ENCODE measurements at regions not wholly inside any gene's neighbourhood (a gene's known extent, or its start where the extent isn't known, plus 50 kb on each side); places are given as distances from the start of the nearest gene placed in this dataset.

- no peaks in the 10 kb centered on the region for H3K27me3 ChIP-seq (replicated peaks in 1 of 2; ENCODE audit: control insufficient read depth in 2 of 2, insufficient read depth in 2 of 2, low read length in 1 of 2)
- in situ Hi-C loops (cut with MboI) (no loop called here), intact Hi-C loops (cut with micrococcal nuclease; ENCODE audit: unreplicated experiment) (no loop called here)
- no peaks in the 10 kb centered on the region for H3K79me2 ChIP-seq (ENCODE audit: control insufficient read depth, insufficient read depth, low read length)
- ChIA-PET POLR2A (no interaction called here), RAD21 (ENCODE audit: unreplicated experiment) (no interaction called here), CTCF (no interaction called here), SMC1A (ENCODE audit: uncharacterized antibody, unreplicated experiment) (no interaction called here)
- no peak overlapping the region for H3K9ac ChIP-seq (ENCODE audit: control insufficient read depth, insufficient read depth, low read length)
- BruUV-seq (replicated peaks): no TSS peak
- H3K4me1 ChIP-seq (ENCODE audit: control insufficient read depth, insufficient read depth, low read length): no peaks in the 10 kb centered on the region
- no peaks in the 10 kb centered on the region for H4K20me1 ChIP-seq (ENCODE audit: control insufficient read depth, insufficient read depth)
- H3K4me2 ChIP-seq (ENCODE audit: control insufficient read depth, insufficient read depth): no peak overlapping the region
- no peak for ATAC-seq
- no peak overlapping the region for H3K27ac ChIP-seq (ENCODE audit: control insufficient read depth, insufficient read depth)
- TF ChIP-seq CHD2 (IDR thresholded peaks at IDR 0.05; ENCODE audit: borderline replicate concordance, low read depth, low read length) (no peak), SPI1 (IDR thresholded peaks at IDR 0.05; ENCODE audit: borderline replicate concordance, insufficient read depth, low read depth, low read length) (no peak), MTA3 (IDR thresholded peaks at IDR 0.05; ENCODE audit: borderline replicate concordance, low read length) (no peak), EP300 (IDR thresholded peaks at IDR 0.05; ENCODE audit: borderline replicate concordance in 1 of 2, control insufficient read depth in 1 of 2, low read depth in 2 of 2, low read length in 2 of 2) (no peak), CBFB (IDR thresholded peaks at IDR 0.05; ENCODE audit: low read depth) (no peak)
- 56% methylated on average over 6 of the region's 6 CpGs for WGBS (ENCODE audit: insufficient coverage, insufficient replicate concordance, low lambda C conversion rate, missing lambda C conversion rate)
- H3K36me3 ChIP-seq (ENCODE audit: control insufficient read depth in 2 of 2, insufficient read depth in 2 of 2, low read length in 1 of 2): no peaks in the 10 kb centered on the region
- no peaks in the 10 kb centered on the region; the same call in 2 of the 3 replicates for H3K9me3 ChIP-seq (replicated peaks; ENCODE audit: control insufficient read depth, insufficient read depth, low read length)
- H3K4me3 ChIP-seq: no peak overlapping the region
- no peak for FAIRE-seq
- no peak overlapping the region for H2AFZ ChIP-seq (ENCODE audit: control insufficient read depth, low read depth, low read length)
- no peak for DNase-seq (ENCODE audit: low read depth, low spot score)
These were observed 605.0 kb downstream of the MTRR start for GRCh38 chr5:8473827-8474568.

GRCh38 chr5:8474569-8474930 lies 605.6 kb downstream of the MTRR start:
- Histone ChIP-seq H3K9me3 (replicated peaks; ENCODE audit: control insufficient read depth, insufficient read depth, low read length) (no peaks in the 10 kb centered on the region; the same call in 2 of the 3 replicates), H3K27me3 (replicated peaks in 1 of 2; ENCODE audit: control insufficient read depth in 2 of 2, insufficient read depth in 2 of 2, low read length in 1 of 2) (no peaks in the 10 kb centered on the region), H3K27ac (ENCODE audit: control insufficient read depth, insufficient read depth) (no peak overlapping the region), H3K4me1 (ENCODE audit: control insufficient read depth, insufficient read depth, low read length) (no peaks in the 10 kb centered on the region), H3K4me3 (no peak overlapping the region), H3K79me2 (ENCODE audit: control insufficient read depth, insufficient read depth, low read length) (no peaks in the 10 kb centered on the region), H3K9ac (ENCODE audit: control insufficient read depth, insufficient read depth, low read length) (no peak overlapping the region), H2AFZ (ENCODE audit: control insufficient read depth, low read depth, low read length) (no peak overlapping the region), H3K36me3 (ENCODE audit: control insufficient read depth in 2 of 2, insufficient read depth in 2 of 2, low read length in 1 of 2) (no peaks in the 10 kb centered on the region), H3K4me2 (ENCODE audit: control insufficient read depth, insufficient read depth) (no peak overlapping the region), H4K20me1 (ENCODE audit: control insufficient read depth, insufficient read depth) (no peaks in the 10 kb centered on the region)
- 84% methylated on average over 1 of the region's 1 CpG for WGBS (ENCODE audit: insufficient coverage, insufficient replicate concordance, low lambda C conversion rate, missing lambda C conversion rate)
- intact Hi-C loops (cut with micrococcal nuclease; ENCODE audit: unreplicated experiment) (no loop called here), in situ Hi-C loops (cut with MboI) (no loop called here)
- ChIA-PET POLR2A (no interaction called here), SMC1A (ENCODE audit: uncharacterized antibody, unreplicated experiment) (no interaction called here), CTCF (no interaction called here), RAD21 (ENCODE audit: unreplicated experiment) (no interaction called here)
- FAIRE-seq (no peak), ATAC-seq (no peak), DNase-seq (ENCODE audit: low read depth, low spot score) (no peak)
- BruUV-seq (replicated peaks): no TSS peak
- no peak for TF ChIP-seq JUND (IDR thresholded peaks at IDR 0.05; ENCODE audit: low read depth, low read length)
- TF ChIP-seq RAD21 (IDR thresholded peaks at IDR 0.05; ENCODE audit: insufficient read depth, low read depth, low read length): no peak
- TF ChIP-seq ZNF217 (IDR thresholded peaks at IDR 0.05): no peak
- no peak for TF ChIP-seq CTCF (IDR thresholded peaks at IDR 0.05 in 2 of 3, conservative IDR thresholded peaks at IDR 0.05 in 1 of 3; ENCODE audit: control insufficient read depth in 2 of 3, extremely low read depth in 1 of 3, insufficient read depth in 1 of 3, low read depth in 3 of 3, low read length in 3 of 3)
- TF ChIP-seq NR2F1 (conservative IDR thresholded peaks at IDR 0.05): no peak
- no peak for TF ChIP-seq BACH1 (IDR thresholded peaks at IDR 0.05; ENCODE audit: borderline replicate concordance)
- TF ChIP-seq SMAD1 (IDR thresholded peaks at IDR 0.05; ENCODE audit: low read depth, partially characterized antibody): no peak
- no peak for TF ChIP-seq GABPA (IDR thresholded peaks at IDR 0.05; ENCODE audit: low read depth)
- no peak for TF ChIP-seq FOXK2 (IDR thresholded peaks at IDR 0.05)
- TF ChIP-seq MYC (IDR thresholded peaks at IDR 0.05; ENCODE audit: insufficient read depth, insufficient read length, insufficient replicate concordance, low read length, severe bottlenecking): no peak
- no peak for TF ChIP-seq CBX5 (IDR thresholded peaks at IDR 0.05; ENCODE audit: low read depth)
- TF ChIP-seq WRNIP1 (IDR thresholded peaks at IDR 0.05; ENCODE audit: borderline replicate concordance, low read depth, low read length): no peak
- TF ChIP-seq SP1 (IDR thresholded peaks at IDR 0.05; ENCODE audit: low read depth, low read length): no peak

Data from GM12878 (cell line).